CD14-positive monocyte (primary cell): ENCODE measurements at regions not wholly inside any gene's neighbourhood (a gene's known extent, or its start where the extent isn't known, plus 50 kb on each side); places are given as distances from the start of the nearest gene placed in this dataset.

Source experiments
- DNase-seq, 3 donors: peaks; one replicate each; pipeline ENCODE4 v3.0.0-alpha.2; 2011 to 2022
- H2AFZ ChIP-seq: 2 replicates; pipeline ENCODE4 v1.6.0; 2012; ENCODE audit warnings: mild to moderate bottlenecking, low read depth, low read length, inconsistent platforms; ENCODE audit not compliant: insufficient read depth, poor library complexity, severe bottlenecking
- H3K27ac ChIP-seq, 2 donors: 1 replicate in 1 of 2; 2 replicates in 1 of 2; pipeline ENCODE4 v1.5.1; 2012 to 2013; ENCODE audit warnings: low read length in 2 of 2, control low read depth in 1 of 2, inconsistent platforms in 1 of 2, low read depth in 1 of 2, mild to moderate bottlenecking in 1 of 2
- H3K27me3 ChIP-seq, 2 donors: one replicate each; pipeline versions ENCODE4 v1.6.0 to v1.6.1; 2011 to 2013; ENCODE audit warnings: low read length in 2 of 2; ENCODE audit not compliant: control insufficient read depth in 2 of 2, insufficient read depth in 2 of 2
- H3K36me3 ChIP-seq, 2 donors: replicated peaks in 1 of 2; 1 replicate in 1 of 2; 2 replicates in 1 of 2; pipeline versions ENCODE4 v1.5.1 to v1.6.1; 2012 to 2013; ENCODE audit warnings: low read length in 2 of 2, control low read depth in 1 of 2, inconsistent platforms in 1 of 2, mild to moderate bottlenecking in 1 of 2; ENCODE audit not compliant: insufficient read depth in 2 of 2, control insufficient read depth in 1 of 2
- H3K4me1 ChIP-seq, 2 donors: 1 replicate in 1 of 2; 2 replicates in 1 of 2; pipeline versions ENCODE4 v1.5.1 to v1.6.1; 2012 to 2013; ENCODE audit warnings: low read length in 2 of 2, control low read depth in 1 of 2, inconsistent platforms in 1 of 2, mild to moderate bottlenecking in 1 of 2, moderate library complexity in 1 of 2; ENCODE audit not compliant: insufficient read depth in 2 of 2, control insufficient read depth in 1 of 2
- H3K4me2 ChIP-seq: replicated peaks from 2 replicates; pipeline ENCODE3; 2012; ENCODE audit warnings: low read length, moderate library complexity, mild to moderate bottlenecking; ENCODE audit not compliant: poor library complexity, severe bottlenecking; ENCODE audit errors: extremely low read depth
- H3K4me3 ChIP-seq, 3 experiments: fragments of 200-600 bp in 1 of 3; sonication (generic) in 1 of 3; replicated peaks in 1 of 3; 1 replicate in 2 of 3; 2 replicates in 1 of 3; pipeline ENCODE4 v1.5.1; 2011 to 2013; ENCODE audit warnings: low read length in 3 of 3, mild to moderate bottlenecking in 3 of 3, control low read depth in 2 of 3, low read depth in 2 of 3, inconsistent platforms in 1 of 3, moderate library complexity in 1 of 3
- H3K79me2 ChIP-seq: 2 replicates; pipeline ENCODE4 v1.6.0; 2012; ENCODE audit warnings: mild to moderate bottlenecking, control low read depth, inconsistent platforms, low read length, moderate library complexity; ENCODE audit not compliant: insufficient read depth
- H3K9ac ChIP-seq: 2 replicates; pipeline ENCODE4 v1.6.0; 2017; ENCODE audit warnings: low read length, mild to moderate bottlenecking; ENCODE audit not compliant: insufficient read depth, poor library complexity, severe bottlenecking
- H3K9me3 ChIP-seq, 2 donors: replicated peaks in 1 of 2; 1 replicate in 1 of 2; 2 replicates in 1 of 2; pipeline versions ENCODE4 v1.5.1 to v1.6.1; 2012 to 2013; ENCODE audit warnings: low read length in 2 of 2, control low read depth in 1 of 2; ENCODE audit not compliant: control insufficient read depth in 1 of 2, insufficient read depth in 1 of 2
- H4K20me1 ChIP-seq: 2 replicates; pipeline ENCODE4 v1.6.0; 2012; ENCODE audit warnings: mild to moderate bottlenecking, low read length, control low read depth, moderate library complexity; ENCODE audit not compliant: insufficient read depth
- H3K27ac Mint-ChIP-seq, 7 donors: one replicate each; pipeline ENCODE4 v1.8.0; 2020; ENCODE audit warnings: mild to moderate bottlenecking in 7 of 7, mixed read lengths in 7 of 7, moderate library complexity in 6 of 7, inconsistent platforms in 2 of 7
- H3K27me3 Mint-ChIP-seq, 3 donors: one replicate each; pipeline ENCODE4 v1.8.0; 2021 to 2022; ENCODE audit warnings: low read depth in 3 of 3, mild to moderate bottlenecking in 3 of 3, mixed read lengths in 3 of 3, moderate library complexity in 3 of 3, inconsistent platforms in 1 of 3
- H3K36me3 Mint-ChIP-seq, 2 donors: one replicate each; pipeline ENCODE4 v1.8.0; 2020; ENCODE audit warnings: mixed read lengths in 2 of 2, inconsistent platforms in 1 of 2, mild to moderate bottlenecking in 1 of 2
- H3K4me1 Mint-ChIP-seq: one replicate; pipeline ENCODE4 v1.8.0; 2020; ENCODE audit warnings: mild to moderate bottlenecking, mixed read lengths
- H3K4me3 Mint-ChIP-seq, 2 donors: one replicate each; pipeline ENCODE4 v1.8.0; 2020; ENCODE audit warnings: mild to moderate bottlenecking in 2 of 2, mixed read lengths in 2 of 2, moderate library complexity in 1 of 2
- H3K9me3 Mint-ChIP-seq, 7 donors: one replicate each; pipeline ENCODE4 v1.8.0; 2020 to 2022; ENCODE audit warnings: mixed read lengths in 7 of 7, mild to moderate bottlenecking in 6 of 7, moderate library complexity in 6 of 7, inconsistent platforms in 2 of 7
- CTCF ChIP-seq: fragments of 200-600 bp; IDR thresholded peaks from one replicate; pipeline ENCODE4 v1.8.0; 2022; ENCODE audit warnings: antibody characterized with exemption, mild to moderate bottlenecking
- WGBS: methylation state at CpG from one replicate; pipeline ENCODE4 v1.1.5; 2013; ENCODE audit warnings: missing lambda C conversion rate; ENCODE audit not compliant: insufficient coverage; 5-methylcytosine and 5-hydroxymethylcytosine counted together
- intact Hi-C, 2 donors: fragments of 100-400 bp; cut with micrococcal nuclease; formaldehyde crosslinking; loops; one replicate each; pipeline versions ENCODE4 v1.15.0 to v1.15.1; 2023

GRCh38 chr4:141290771-141291170, 70.1 kb downstream of the ZNF330 start:
- Mint-ChIP-seq H3K4me1 (peaks cover 19% of the 10 kb centered on the region), H3K4me3 (no peak overlapping the region), H3K36me3 (peaks cover 6 to 9% of the 10 kb centered on the region in 2 donors), H3K9me3 (peaks cover 20 to 36% (median 28%) of the 10 kb centered on the region in 7 donors), H3K27me3 (peaks cover 0 to 2% (median 0%) of the 10 kb centered on the region in 3 donors), H3K27ac (no peak overlapping the region)
- no peak overlapping the region for H3K9ac ChIP-seq
- intact Hi-C loops, result no loop called here
- H2AFZ ChIP-seq, result no peak overlapping the region
- H3K4me2 ChIP-seq, result no peak overlapping the region
- H3K4me3 ChIP-seq, result no peak overlapping the region
- peaks cover 11 to 21% of the 10 kb centered on the region in 2 donors for H3K9me3 ChIP-seq
- H3K4me1 ChIP-seq, result peaks cover 14 to 23% of the 10 kb centered on the region in 2 donors
- no peaks in the 10 kb centered on the region for H3K27me3 ChIP-seq
- no peaks in the 10 kb centered on the region for H3K36me3 ChIP-seq
- H3K27ac ChIP-seq, result no peak overlapping the region
- no peak for DNase-seq
- no peaks in the 10 kb centered on the region for H4K20me1 ChIP-seq
- no peak for TF ChIP-seq CTCF
- H3K79me2 ChIP-seq, result no peaks in the 10 kb centered on the region

- Mint-ChIP-seq H3K9me3 (peaks cover 17 to 34% (median 25%) of the 10 kb centered on the region in 7 donors), H3K36me3 (peaks cover 8 to 11% of the 10 kb centered on the region in 2 donors), H3K4me1 (peaks cover 22% of the 10 kb centered on the region), H3K27ac (peak overlapping the region; percentile 66 to 92 (median 85)), H3K4me3 (peak overlapping the region in 1 of 2 donors; percentile 61), H3K27me3 (no peaks in the 10 kb centered on the region)
- Histone ChIP-seq H4K20me1 (no peaks in the 10 kb centered on the region), H3K4me3 (peak overlapping the region in 1 of 3 experiments; percentile 19), H3K36me3 (no peaks in the 10 kb centered on the region), H2AFZ (no peak overlapping the region), H3K9ac (no peak overlapping the region), H3K79me2 (no peaks in the 10 kb centered on the region), H3K27me3 (no peaks in the 10 kb centered on the region), H3K4me1 (peaks cover 14 to 25% of the 10 kb centered on the region in 2 donors), H3K4me2 (peak overlapping the region; percentile 44), H3K27ac (peak overlapping the region in 1 of 2 donors; percentile 69), H3K9me3 (peaks cover 11 to 21% of the 10 kb centered on the region in 2 donors)
- no CpG with 5 or more reads among the region's 2 CpGs for WGBS
- intact Hi-C loops, result no loop called here
- DNase-seq, result peak; percentile 32 to 75 (median 58)
- no peak for TF ChIP-seq CTCF
These were observed 73.6 kb downstream of the ZNF330 start for GRCh38 chr4:141294306-141294705.
